ENCODE measurements at regions not wholly inside any gene's neighbourhood (a gene's known extent, or its start where the extent isn't known, plus 50 kb on each side); places are given as distances from the start of the nearest gene placed in this dataset.

DNA sequence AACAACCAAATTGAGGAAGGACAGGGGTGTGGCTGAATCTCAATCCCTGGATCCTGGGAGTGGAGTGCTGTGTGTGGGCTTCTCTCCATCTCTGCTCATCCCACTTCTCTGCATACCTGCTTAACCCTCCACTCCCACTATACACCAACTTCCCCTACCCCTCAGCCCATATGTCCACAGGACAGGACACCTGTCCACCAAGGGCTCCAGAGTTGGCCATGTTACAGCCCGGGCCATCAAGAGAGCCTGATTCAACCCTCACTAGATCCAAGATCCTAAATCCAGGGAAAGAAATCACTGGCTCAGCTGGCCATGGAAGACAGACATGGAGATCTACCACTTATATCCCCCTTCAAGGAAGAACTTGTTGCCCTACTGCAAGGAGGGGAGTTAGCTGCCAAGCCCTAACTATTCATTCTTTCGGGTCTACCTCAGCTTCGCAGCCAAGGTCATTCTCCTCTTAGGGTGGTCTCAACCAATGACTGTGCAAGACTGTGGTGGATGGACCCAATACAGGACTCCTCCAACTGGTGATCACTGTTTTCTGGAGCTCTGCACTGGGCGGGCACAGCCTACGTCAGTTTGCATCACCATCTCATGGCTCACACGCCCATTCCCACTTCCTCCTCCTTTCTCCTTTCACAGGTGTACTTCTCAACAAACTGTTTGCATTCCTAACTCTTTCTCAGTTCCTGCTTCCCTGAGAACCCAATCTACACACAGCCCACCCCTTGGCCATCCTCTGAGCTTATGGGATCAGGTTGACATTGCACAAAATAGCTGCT, 53.7 kb upstream of the ZBTB43 start:
- H3K36me3 Mint-ChIP-seq = no peaks in the 10 kb centered on the region
- Histone ChIP-seq H3K9me3 (replicated peaks in 1 of 2; ENCODE audit: control insufficient read depth in 1 of 2, insufficient read depth in 1 of 2, low read length in 2 of 2) (no peaks in the 10 kb centered on the region), H4K20me1 (ENCODE audit: insufficient read depth, low read length) (no peaks in the 10 kb centered on the region), H2AFZ (ENCODE audit: insufficient read depth, low read depth, low read length, poor library complexity, severe bottlenecking) (peak overlapping the region; percentile 11), H3K79me2 (ENCODE audit: insufficient read depth, low read length) (no peaks in the 10 kb centered on the region), H3K27ac (ENCODE audit: low read depth in 1 of 2, low read length in 2 of 2) (no peak overlapping the region), H3K4me3 (replicated peaks in 1 of 3; ENCODE audit: low read depth in 2 of 3, low read length in 3 of 3) (no peak overlapping the region), H3K27me3 (ENCODE audit: control insufficient read depth in 2 of 2, insufficient read depth in 2 of 2, low read length in 2 of 2) (no peaks in the 10 kb centered on the region), H3K4me2 (replicated peaks; ENCODE audit: extremely low read depth, low read length, poor library complexity, severe bottlenecking) (no peak overlapping the region), H3K36me3 (replicated peaks in 1 of 2; ENCODE audit: control insufficient read depth in 1 of 2, insufficient read depth in 2 of 2, low read length in 2 of 2) (no peaks in the 10 kb centered on the region), H3K9ac (ENCODE audit: insufficient read depth, low read length, poor library complexity, severe bottlenecking) (no peak overlapping the region), H3K4me1 (ENCODE audit: control insufficient read depth in 1 of 2, insufficient read depth in 2 of 2, low read length in 2 of 2) (peaks cover 7 to 18% of the 10 kb centered on the region in 2 donors)
- H3K9me3 Mint-ChIP-seq = peaks cover 0 to 3% (median 0%) of the 10 kb centered on the region in 7 donors
- H3K27me3 Mint-ChIP-seq (ENCODE audit: low read depth in 3 of 3) = peaks cover 3 to 13% (median 4%) of the 10 kb centered on the region in 3 donors
- no peak for TF ChIP-seq CTCF (IDR thresholded peaks at IDR 0.05)
- no peak overlapping the region for H3K27ac Mint-ChIP-seq
- peaks cover 30% of the 10 kb centered on the region for H3K4me1 Mint-ChIP-seq
- WGBS (ENCODE audit: insufficient coverage) = 76% methylated on average over 6 of the region's 6 CpGs
- H3K4me3 Mint-ChIP-seq = peak overlapping the region in 1 of 2 donors; percentile 23
- intact Hi-C loops (cut with micrococcal nuclease) = no loop called here
- DNase-seq = no peak

- no peak overlapping the region for H3K4me2 ChIP-seq (replicated peaks; ENCODE audit: extremely low read depth, low read length, poor library complexity, severe bottlenecking)
- H3K9ac ChIP-seq (ENCODE audit: insufficient read depth, low read length, poor library complexity, severe bottlenecking) = no peak overlapping the region
- no peaks in the 10 kb centered on the region for H4K20me1 ChIP-seq (ENCODE audit: insufficient read depth, low read length)
- peaks cover 5 to 7% of the 10 kb centered on the region in 2 donors for H3K4me1 ChIP-seq (ENCODE audit: control insufficient read depth in 1 of 2, insufficient read depth in 2 of 2, low read length in 2 of 2)
- no peaks in the 10 kb centered on the region for H3K27me3 ChIP-seq (ENCODE audit: control insufficient read depth in 2 of 2, insufficient read depth in 2 of 2, low read length in 2 of 2)
- no peak overlapping the region for H3K27ac ChIP-seq (ENCODE audit: low read depth in 1 of 2, low read length in 2 of 2)
- Mint-ChIP-seq H3K27me3 (ENCODE audit: low read depth in 3 of 3) (peaks cover 4 to 13% (median 4%) of the 10 kb centered on the region in 3 donors), H3K27ac (no peak overlapping the region), H3K9me3 (peaks cover 0 to 3% (median 0%) of the 10 kb centered on the region in 7 donors), H3K4me1 (peaks cover 22% of the 10 kb centered on the region), H3K4me3 (no peak overlapping the region), H3K36me3 (no peaks in the 10 kb centered on the region)
- intact Hi-C loops (cut with micrococcal nuclease) = no loop called here
- H3K9me3 ChIP-seq (replicated peaks in 1 of 2; ENCODE audit: control insufficient read depth in 1 of 2, insufficient read depth in 1 of 2, low read length in 2 of 2) = no peaks in the 10 kb centered on the region
- no peaks in the 10 kb centered on the region for H3K79me2 ChIP-seq (ENCODE audit: insufficient read depth, low read length)
- H3K4me3 ChIP-seq (replicated peaks in 1 of 3; ENCODE audit: low read depth in 2 of 3, low read length in 3 of 3) = no peak overlapping the region
- 100% methylated on average over 2 of the region's 4 CpGs for WGBS (ENCODE audit: insufficient coverage)
- H2AFZ ChIP-seq (ENCODE audit: insufficient read depth, low read depth, low read length, poor library complexity, severe bottlenecking) = no peak overlapping the region
- no peak for DNase-seq
- no peak for TF ChIP-seq CTCF (IDR thresholded peaks at IDR 0.05)
- no peaks in the 10 kb centered on the region for H3K36me3 ChIP-seq (replicated peaks in 1 of 2; ENCODE audit: control insufficient read depth in 1 of 2, insufficient read depth in 2 of 2, low read length in 2 of 2)
Observed at GRCh38 chr9:126752376-126752775, 52.5 kb upstream of the ZBTB43 start.

Measured in CD14-positive monocyte (primary cell).